ENCODE measurements at regions not wholly inside any gene's neighbourhood (a gene's known extent, or its start where the extent isn't known, plus 50 kb on each side); places are given as distances from the start of the nearest gene placed in this dataset.

- TF ChIP-seq, protein P1, sequence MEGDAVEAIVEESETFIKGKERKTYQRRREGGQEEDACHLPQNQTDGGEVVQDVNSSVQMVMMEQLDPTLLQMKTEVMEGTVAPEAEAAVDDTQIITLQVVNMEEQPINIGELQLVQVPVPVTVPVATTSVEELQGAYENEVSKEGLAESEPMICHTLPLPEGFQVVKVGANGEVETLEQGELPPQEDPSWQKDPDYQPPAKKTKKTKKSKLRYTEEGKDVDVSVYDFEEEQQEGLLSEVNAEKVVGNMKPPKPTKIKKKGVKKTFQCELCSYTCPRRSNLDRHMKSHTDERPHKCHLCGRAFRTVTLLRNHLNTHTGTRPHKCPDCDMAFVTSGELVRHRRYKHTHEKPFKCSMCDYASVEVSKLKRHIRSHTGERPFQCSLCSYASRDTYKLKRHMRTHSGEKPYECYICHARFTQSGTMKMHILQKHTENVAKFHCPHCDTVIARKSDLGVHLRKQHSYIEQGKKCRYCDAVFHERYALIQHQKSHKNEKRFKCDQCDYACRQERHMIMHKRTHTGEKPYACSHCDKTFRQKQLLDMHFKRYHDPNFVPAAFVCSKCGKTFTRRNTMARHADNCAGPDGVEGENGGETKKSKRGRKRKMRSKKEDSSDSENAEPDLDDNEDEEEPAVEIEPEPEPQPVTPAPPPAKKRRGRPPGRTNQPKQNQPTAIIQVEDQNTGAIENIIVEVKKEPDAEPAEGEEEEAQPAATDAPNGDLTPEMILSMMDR (IDR thresholded peaks at IDR 0.05; ENCODE audit: insufficient read depth, low read length, missing control alignments) = no peak
- no peak overlapping the region for H3K4me3 ChIP-seq (ENCODE audit: low read depth, low read length)
- DNase-seq (ENCODE audit: low read depth, low spot score) = no peak
- ChIA-PET POLR2A (no interaction called here), CTCF (no interaction called here)
Observed at GRCh38 chr2:17282826-17283225, 235.4 kb downstream of the RAD51AP2 start.

DNA sequence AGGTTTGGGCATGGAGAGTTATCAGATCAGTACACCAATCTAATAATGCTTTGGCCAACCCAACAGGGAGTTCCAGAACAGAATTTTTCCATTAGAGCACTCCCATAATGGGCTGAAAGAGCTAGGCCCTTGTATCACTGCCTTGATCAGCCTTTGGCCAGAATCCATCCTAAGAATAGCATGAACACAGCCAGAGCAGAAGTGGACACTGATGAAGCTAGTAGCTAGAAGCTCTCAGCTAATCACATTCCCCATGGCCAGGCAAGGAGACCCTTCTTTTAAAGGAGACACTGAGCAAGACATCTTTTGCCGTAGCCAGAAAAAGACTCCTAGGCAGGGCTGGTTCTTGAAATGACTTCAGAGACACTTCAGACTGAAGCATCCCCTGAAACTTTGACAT, 236.0 kb downstream of the RAD51AP2 start:
- no peak overlapping the region for H3K4me3 ChIP-seq (ENCODE audit: low read depth, low read length)
- POLR2A ChIA-PET = no interaction called here
- no peak for DNase-seq (ENCODE audit: low read depth, low spot score)
- CTCF ChIA-PET = no interaction called here
- TF ChIP-seq, protein P1 (IDR thresholded peaks at IDR 0.05; ENCODE audit: insufficient read depth, low read length, missing control alignments) = no peak

- no peak for DNase-seq (ENCODE audit: low read depth, low spot score)
- H3K4me3 ChIP-seq (ENCODE audit: low read depth, low read length) = no peak overlapping the region
- POLR2A ChIA-PET = no interaction called here
- TF ChIP-seq, protein P1 (IDR thresholded peaks at IDR 0.05; ENCODE audit: insufficient read depth, low read length, missing control alignments) = no peak
- CTCF ChIA-PET = no interaction called here
Observed at GRCh38 chr2:17276220-17276619, 242.0 kb downstream of the RAD51AP2 start.

DNA sequence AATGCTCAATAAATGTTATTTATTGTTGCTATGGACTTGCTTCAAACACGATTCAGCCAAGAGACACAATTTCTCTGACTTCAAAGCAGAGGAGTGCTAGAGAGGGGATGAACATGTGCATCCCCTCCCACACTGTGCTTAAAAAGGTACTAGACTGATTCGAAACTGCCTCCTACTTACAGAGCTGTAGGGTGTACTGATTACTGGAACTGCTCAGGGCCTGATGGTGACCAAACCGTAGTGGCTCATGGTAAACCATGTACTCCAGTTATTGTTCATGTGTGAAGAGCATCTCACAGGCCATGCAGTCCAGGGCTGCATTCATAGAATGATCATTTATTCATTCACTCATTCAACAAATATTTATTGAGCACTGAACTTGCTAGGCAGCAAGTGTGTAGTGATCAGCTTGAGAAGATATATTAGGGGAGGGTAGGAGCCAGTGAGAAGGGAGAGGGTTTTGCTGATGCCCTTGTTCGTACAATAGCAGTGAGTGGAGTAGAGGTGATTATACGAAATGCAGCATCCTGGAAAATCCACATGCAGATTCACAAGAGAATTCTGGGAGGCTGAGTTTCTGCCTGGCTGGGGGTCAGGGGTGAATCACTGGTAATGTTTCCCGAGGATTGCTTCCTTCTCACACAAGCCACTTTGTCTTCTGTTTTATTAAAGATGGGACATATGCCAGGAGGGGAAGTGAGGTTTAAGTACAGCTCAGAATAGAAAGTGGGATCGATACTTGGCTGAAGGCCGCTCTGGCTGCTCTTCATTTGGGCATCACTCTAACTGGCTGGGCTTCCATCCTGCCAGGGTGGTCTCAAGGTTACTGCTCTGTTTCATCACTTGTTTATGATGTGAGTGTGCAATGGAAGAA, 245.4 kb downstream of the RAD51AP2 start:
- H3K4me3 ChIP-seq (ENCODE audit: low read depth, low read length) = no peak overlapping the region
- ChIA-PET POLR2A (no interaction called here), CTCF (no interaction called here)
- TF ChIP-seq, protein P1 (IDR thresholded peaks at IDR 0.05; ENCODE audit: insufficient read depth, low read length, missing control alignments) = no peak
- DNase-seq (ENCODE audit: low read depth, low spot score) = no peak

- POLR2A ChIA-PET = no interaction called here
- no peak overlapping the region for H3K4me3 ChIP-seq (ENCODE audit: low read depth, low read length)
- CTCF ChIA-PET = no interaction called here
- DNase-seq (ENCODE audit: low read depth, low spot score) = no peak
- TF ChIP-seq, protein P1 (IDR thresholded peaks at IDR 0.05; ENCODE audit: insufficient read depth, low read length, missing control alignments) = no peak
Observed at GRCh38 chr2:17272170-17272569, 246.1 kb downstream of the RAD51AP2 start.

GRCh38 chr2:17271416-17271815, 246.8 kb downstream of the RAD51AP2 start:
- DNase-seq (ENCODE audit: low read depth, low spot score) = no peak
- H3K4me3 ChIP-seq (ENCODE audit: low read depth, low read length) = no peak overlapping the region
- ChIA-PET POLR2A (no interaction called here), CTCF (no interaction called here)
- TF ChIP-seq, protein P1 (IDR thresholded peaks at IDR 0.05; ENCODE audit: insufficient read depth, low read length, missing control alignments) = no peak

Data from AG04449 (cell line).